Amygdala (tissue), 56 donors: ENCODE measurements at regions not wholly inside any gene's neighbourhood (a gene's known extent, or its start where the extent isn't known, plus 50 kb on each side); places are given as distances from the start of the nearest gene placed in this dataset.
"Not testable (repeated sequence)": the region's sequence is repeated elsewhere in the genome, so short reads cannot be mapped to it uniquely, and the experiment has no call there.

Experiments used
- DNase-seq, 56 donors: peaks; one replicate each; lab custom pipeline; 2025; lab: John Stamatoyannopoulos, UW

- DNase-seq, result no peak
Measured at GRCh38 chr10:56109454-56109853, 251.6 kb downstream of the ZWINT start.

GRCh38 chr10:56104923-56105322, 256.1 kb downstream of the ZWINT start:
- DNase-seq, result no peak

GRCh38 chr10:56104487-56104886, 256.6 kb downstream of the ZWINT start:
- no peak for DNase-seq

DNA sequence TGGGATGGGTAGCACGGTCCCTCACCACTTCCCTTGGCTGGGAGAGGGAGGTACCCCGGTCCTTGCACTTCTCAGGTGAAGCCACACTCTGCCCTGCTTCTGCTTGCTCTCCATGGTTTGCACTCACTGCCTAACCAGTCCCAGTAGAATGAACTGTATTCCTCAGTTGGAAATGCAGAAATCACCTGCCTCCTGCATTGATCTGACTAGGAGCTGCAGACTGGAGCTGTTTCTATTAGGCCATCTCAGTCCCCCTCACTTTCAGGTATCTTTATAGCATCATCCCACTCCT, 264.9 kb downstream of the ZWINT start:
- DNase-seq, result no peak

DNA sequence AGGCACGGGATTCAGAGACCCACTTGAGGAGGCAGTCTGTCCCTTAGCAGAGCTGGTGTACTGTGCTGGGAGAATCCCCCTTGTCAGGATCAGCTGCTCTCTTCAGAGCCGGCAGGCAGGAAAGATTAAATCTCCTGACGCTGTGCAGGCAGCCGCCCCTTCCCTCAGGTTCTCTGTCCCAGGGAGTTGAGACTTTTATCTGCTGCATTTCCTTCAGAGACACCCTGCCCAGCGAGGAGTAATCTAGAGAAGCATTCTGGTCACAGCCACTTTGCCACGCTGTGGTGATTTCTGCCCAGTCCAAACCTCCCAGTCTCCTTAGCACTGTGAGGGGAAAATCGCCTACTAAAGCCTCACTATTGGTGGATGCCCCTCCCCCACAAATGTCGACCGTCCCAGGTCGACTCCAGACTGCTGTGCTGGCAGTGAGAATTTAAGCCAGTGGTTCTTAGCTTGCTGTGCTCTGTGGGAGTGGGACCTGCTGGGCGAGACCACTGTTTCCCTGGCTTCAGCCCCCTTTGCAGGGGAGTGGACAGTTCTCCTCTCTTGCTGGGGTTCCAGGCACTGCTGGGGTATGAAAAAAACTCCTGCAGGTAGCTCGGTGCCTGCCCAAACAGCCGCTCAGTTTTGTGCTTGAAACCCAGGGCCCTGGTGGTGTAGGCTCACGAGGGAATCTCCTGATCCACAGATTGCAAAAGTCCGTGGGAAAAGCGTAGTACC, 265.4 kb downstream of the ZWINT start:
- DNase-seq, result no peak

DNA sequence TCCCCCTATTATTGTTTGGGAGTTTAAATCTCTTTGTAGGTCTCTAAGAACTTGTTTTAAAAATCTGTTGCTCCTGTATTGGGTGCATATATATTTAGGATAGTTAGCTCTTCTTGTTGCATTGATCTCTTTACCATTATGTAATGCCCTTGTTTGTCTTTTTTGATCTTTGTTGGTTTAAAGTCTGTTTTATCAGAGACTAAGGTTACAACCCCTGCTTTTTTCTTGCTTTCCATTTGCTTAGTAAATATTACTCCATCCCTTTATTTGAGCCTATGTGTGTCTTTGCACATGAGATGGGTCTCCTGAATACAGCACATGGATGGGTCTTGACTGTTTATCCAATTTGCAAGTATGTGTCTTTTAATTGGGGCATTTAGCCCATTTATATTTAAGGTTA, 267.4 kb downstream of the ZWINT start:
- DNase-seq, result not testable (repeated sequence)

- DNase-seq, result no peak
Measured at GRCh38 chr10:56091872-56092271, 269.2 kb downstream of the ZWINT start.

GRCh38 chr10:56090914-56091540, 270.0 kb downstream of the ZWINT start:
- DNase-seq, result no peak

DNA sequence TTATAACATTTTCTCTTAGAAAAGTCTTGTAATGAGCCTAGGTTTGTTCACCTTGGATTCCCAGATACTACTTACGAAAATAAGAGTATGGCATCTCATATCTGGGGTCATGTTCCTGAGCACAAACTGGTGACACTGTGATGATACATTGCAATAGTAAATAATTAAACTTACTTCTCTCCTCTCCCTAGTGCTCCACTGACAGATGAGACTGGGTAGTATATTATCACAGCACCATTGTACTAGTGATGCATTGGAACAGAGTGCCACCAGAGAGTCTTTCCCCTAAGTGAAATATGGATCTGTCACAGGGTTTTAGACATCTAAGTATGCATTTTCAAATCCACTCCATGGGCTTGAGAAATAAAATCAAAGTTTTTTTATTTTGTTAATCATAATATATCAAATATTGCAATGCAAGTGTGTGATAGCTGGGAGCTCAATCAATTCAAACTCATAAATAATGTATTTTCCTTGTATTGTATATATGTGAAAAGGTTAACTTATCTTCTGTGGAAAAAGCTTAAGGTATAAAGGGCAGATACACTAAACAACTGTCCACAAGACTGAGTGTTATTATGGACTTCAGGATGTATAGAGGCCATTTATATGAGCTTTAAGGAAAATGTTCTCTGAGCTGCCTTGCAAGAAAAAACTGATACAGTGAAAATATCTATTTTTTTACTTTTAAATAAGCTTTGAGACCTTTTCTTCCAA, 275.5 kb downstream of the ZWINT start:
- no peak for DNase-seq

- DNase-seq, result no peak
Measured at GRCh38 chr10:56082169-56082568, 278.9 kb downstream of the ZWINT start.

- no peak for DNase-seq
Measured at GRCh38 chr10:56068473-56069263, 292.4 kb downstream of the ZWINT start.

DNA sequence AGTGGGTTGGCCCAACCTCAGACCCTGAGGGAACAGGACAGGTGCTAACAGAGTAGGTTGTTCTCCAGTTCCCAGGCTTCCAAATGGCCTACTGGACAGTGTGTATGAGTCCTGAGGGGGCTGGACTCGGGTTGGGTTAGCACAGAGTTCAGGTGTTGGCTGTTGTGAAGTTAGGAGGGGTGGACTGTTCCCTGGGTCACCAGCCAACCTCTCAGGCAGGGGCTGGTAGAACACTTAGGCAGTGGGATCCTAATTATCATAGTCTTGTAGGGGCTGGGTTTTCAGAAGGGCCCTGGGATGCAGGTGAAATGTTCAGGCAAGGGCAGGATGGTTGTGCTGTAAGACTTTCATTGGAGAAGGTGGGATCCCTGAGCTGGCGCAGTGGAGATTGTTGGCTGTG, 293.0 kb downstream of the ZWINT start:
- DNase-seq, result no peak

- no peak for DNase-seq
Measured at GRCh38 chr10:56063642-56064041, 297.4 kb downstream of the ZWINT start.

DNA sequence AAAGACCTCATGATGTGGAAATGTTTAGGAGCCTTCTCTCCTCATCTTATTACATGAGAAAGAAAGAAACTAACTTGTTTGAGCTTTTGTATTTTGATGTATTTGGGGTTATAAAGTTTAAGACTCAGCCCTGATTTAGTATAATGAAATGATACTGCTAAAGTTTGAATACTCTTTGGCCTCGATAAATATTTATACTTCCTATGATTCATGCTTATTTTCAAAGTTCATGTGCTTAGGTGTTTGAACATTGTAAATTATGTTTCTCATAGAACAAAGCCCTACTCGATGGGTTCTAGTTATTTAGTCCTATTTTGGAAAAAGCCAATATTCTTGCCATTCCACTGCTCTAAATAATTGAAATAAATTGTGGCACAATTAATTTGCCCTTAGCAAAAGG, 303.2 kb downstream of the ZWINT start:
- DNase-seq, result no peak

DNA sequence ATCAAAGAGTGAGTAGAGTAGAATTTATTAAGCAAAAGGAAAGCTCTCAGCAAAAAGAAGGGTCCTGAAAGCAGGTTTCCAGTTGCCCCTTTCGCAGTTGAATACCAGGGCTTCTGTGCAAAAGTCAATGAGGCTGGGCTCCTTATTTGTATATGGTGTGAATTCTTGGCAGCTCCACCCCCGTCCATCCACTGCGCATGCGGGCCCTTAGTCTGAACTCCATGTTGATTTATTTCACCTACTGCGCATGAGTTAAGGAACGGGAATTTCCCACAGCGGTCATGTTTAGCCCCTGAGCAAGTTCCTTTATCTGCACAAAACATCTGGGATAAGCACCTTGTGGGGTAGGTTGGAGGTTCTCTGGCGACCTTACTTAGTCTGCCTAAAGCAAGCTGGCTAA, 325.6 kb downstream of the ZWINT start:
- DNase-seq, result no peak

DNA sequence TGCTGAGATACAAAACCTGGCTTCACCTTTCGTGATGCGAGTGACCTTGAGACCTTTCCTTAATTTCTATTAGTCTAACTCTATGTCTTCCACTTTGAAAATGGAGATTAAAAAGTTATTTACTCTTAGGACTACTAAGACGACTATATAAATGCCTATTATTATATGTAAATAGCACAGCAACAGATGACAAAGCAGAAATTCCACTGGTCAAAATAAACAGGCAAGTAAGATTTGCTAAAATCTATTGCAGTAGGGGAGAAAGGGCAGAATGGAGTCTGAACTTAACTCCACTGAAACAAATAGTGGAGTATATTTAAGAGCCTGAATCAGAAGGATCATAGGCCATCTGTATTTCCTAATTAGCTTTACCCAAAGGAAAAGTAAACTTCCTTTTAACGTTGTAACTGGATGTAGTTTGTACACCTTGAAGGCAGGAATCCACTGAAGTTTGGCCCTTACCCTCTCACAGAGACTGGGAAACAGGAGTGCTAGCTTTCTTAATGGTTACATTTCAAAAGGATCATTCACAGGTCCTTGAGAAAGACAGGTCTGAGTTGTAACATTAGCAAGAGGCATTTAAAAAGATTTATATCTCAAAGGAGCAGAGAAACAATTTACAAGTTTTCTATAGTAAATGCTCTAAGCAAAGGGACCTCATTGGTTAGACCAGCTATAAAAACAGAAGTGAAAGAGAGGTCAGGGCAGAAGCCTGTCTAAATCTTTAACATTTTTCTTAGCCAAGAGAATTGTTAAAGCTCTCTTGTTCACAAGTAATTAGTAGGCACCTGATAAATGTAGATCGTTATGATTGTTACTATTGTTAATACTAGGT, 332.5 kb downstream of the ZWINT start:
- no peak for DNase-seq

GRCh38 chr10:56012101-56012500, 349.0 kb downstream of the ZWINT start:
- DNase-seq, result no peak

GRCh38 chr10:56003555-56003954, 357.5 kb downstream of the ZWINT start:
- no peak for DNase-seq

GRCh38 chr10:55989188-55989587, 371.9 kb downstream of the ZWINT start:
- no peak for DNase-seq

- DNase-seq, result no peak
Measured at GRCh38 chr10:55979203-55979602, 381.9 kb downstream of the ZWINT start.
